ENCODE measurements at regions not wholly inside any gene's neighbourhood (a gene's known extent, or its start where the extent isn't known, plus 50 kb on each side); places are given as distances from the start of the nearest gene placed in this dataset.

GRCh38 chr7:41247143-41247865 is 455.6 kb downstream of the INHBA start:
- Histone ChIP-seq H3K9me3 (no peaks in the 10 kb centered on the region), H3K27ac (no peak overlapping the region), H3K36me3 (no peaks in the 10 kb centered on the region), H3K27me3 (no peaks in the 10 kb centered on the region), H3K4me1 (no peaks in the 10 kb centered on the region), H3K4me3 (no peak overlapping the region)
- no peak for DNase-seq
- 92 to 94% methylated on average over 5 of the region's 5 CpGs for WGBS, 2 donors
- TF ChIP-seq POLR2A (IDR thresholded peaks at IDR 0.05) (no peak), EP300 (IDR thresholded peaks at IDR 0.05) (no peak), POLR2AphosphoS5 (IDR thresholded peaks at IDR 0.05) (no peak), CTCF (IDR thresholded peaks at IDR 0.05) (no peak)
- intact Hi-C loops (cut with DNase I) = no loop called here

GRCh38 chr7:41245916-41246315 is 457.0 kb downstream of the INHBA start:
- WGBS, 2 donors = 83 to 95% methylated on average over 1 of the region's 1 CpG
- no peak overlapping the region for H3K4me3 ChIP-seq
- intact Hi-C loops (cut with DNase I) = no loop called here
- no peaks in the 10 kb centered on the region for H3K36me3 ChIP-seq
- no peaks in the 10 kb centered on the region for H3K4me1 ChIP-seq
- H3K9me3 ChIP-seq = no peaks in the 10 kb centered on the region
- H3K27me3 ChIP-seq = no peaks in the 10 kb centered on the region
- no peak for DNase-seq
- no peak overlapping the region for H3K27ac ChIP-seq
- TF ChIP-seq CTCF (IDR thresholded peaks at IDR 0.05) (no peak), POLR2A (IDR thresholded peaks at IDR 0.05) (no peak), POLR2AphosphoS5 (IDR thresholded peaks at IDR 0.05) (no peak), EP300 (IDR thresholded peaks at IDR 0.05) (no peak)

GRCh38 chr7:41244246-41244645 is 458.6 kb downstream of the INHBA start:
- no peaks in the 10 kb centered on the region for H3K4me1 ChIP-seq
- no peaks in the 10 kb centered on the region for H3K36me3 ChIP-seq
- no peak for DNase-seq
- intact Hi-C loops (cut with DNase I) = no loop called here
- TF ChIP-seq CTCF (IDR thresholded peaks at IDR 0.05) = no peak
- no peak for TF ChIP-seq EP300 (IDR thresholded peaks at IDR 0.05)
- no peak overlapping the region for H3K4me3 ChIP-seq
- H3K27me3 ChIP-seq = no peaks in the 10 kb centered on the region
- no peak overlapping the region for H3K27ac ChIP-seq
- H3K9me3 ChIP-seq = no peaks in the 10 kb centered on the region
- WGBS, 2 donors = 83 to 84% methylated on average over 4 of the region's 4 CpGs

- no peaks in the 10 kb centered on the region for H3K4me1 ChIP-seq
- H3K27ac ChIP-seq = no peak overlapping the region
- 91 to 93% methylated on average over 6 of the region's 6 CpGs for WGBS, 2 donors
- intact Hi-C loops (cut with DNase I) = no loop called here
- TF ChIP-seq EP300 (IDR thresholded peaks at IDR 0.05) = no peak
- TF ChIP-seq POLR2A (IDR thresholded peaks at IDR 0.05) = no peak
- TF ChIP-seq CTCF (IDR thresholded peaks at IDR 0.05) = no peak
- TF ChIP-seq POLR2AphosphoS5 (IDR thresholded peaks at IDR 0.05) = no peak
- H3K4me3 ChIP-seq = no peak overlapping the region
- no peaks in the 10 kb centered on the region for H3K9me3 ChIP-seq
- no peaks in the 10 kb centered on the region for H3K27me3 ChIP-seq
- no peaks in the 10 kb centered on the region for H3K36me3 ChIP-seq
- DNase-seq = no peak
Measured at GRCh38 chr7:41241641-41242040, 461.2 kb downstream of the INHBA start.

DNA sequence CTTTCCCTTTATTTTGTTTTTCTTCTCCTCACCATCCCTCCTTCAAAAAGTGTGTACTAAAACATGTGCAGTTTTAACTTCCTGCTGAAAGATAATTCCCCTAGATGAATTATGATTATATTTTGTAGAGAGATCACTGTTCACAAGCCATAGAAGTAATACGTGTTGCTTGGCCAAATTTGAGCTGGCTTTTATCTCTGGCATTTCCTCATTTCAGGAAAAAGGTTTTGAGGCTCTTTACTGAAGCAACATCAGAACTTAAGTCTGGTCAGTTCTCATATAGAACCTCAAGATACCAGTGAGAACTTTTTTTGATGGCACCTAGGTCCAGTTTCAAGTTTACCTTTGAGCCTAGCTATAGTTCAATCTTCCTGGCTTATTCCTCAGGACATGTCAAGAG is 463.3 kb downstream of the INHBA start:
- WGBS, 2 donors = 65 to 72% methylated on average over 1 of the region's 1 CpG
- TF ChIP-seq CTCF (IDR thresholded peaks at IDR 0.05) (no peak), EP300 (IDR thresholded peaks at IDR 0.05) (no peak)

More for the DNA sequence above, 463.3 kb downstream of the INHBA start:
- intact Hi-C loops (cut with DNase I) = no loop called here
- Histone ChIP-seq H3K27ac (no peak overlapping the region), H3K9me3 (no peaks in the 10 kb centered on the region), H3K4me1 (no peaks in the 10 kb centered on the region), H3K4me3 (no peak overlapping the region), H3K36me3 (no peaks in the 10 kb centered on the region), H3K27me3 (no peaks in the 10 kb centered on the region)
- DNase-seq = no peak

All from sigmoid colon (tissue), 6 donors.